ENCODE measurements at regions not wholly inside any gene's neighbourhood (a gene's known extent, or its start where the extent isn't known, plus 50 kb on each side); places are given as distances from the start of the nearest gene placed in this dataset.

GRCh38 chr12:42686514-42687172 lies 97.1 kb upstream of the PRICKLE1 start:
- no peaks in the 10 kb centered on the region for H3K4me1 ChIP-seq
- H3K9me3 ChIP-seq, result no peaks in the 10 kb centered on the region
- H3K36me3 ChIP-seq, result no peaks in the 10 kb centered on the region
- no peak for DNase-seq
- H3K27ac ChIP-seq, result no peak overlapping the region
- WGBS, 2 donors, result 92 to 94% methylated on average over 3 of the region's 3 CpGs
- H3K27me3 ChIP-seq, result no peaks in the 10 kb centered on the region
- intact Hi-C loops (cut with DNase I), result no loop called here
- TF ChIP-seq CTCF (IDR thresholded peaks at IDR 0.05) (no peak), POLR2A (IDR thresholded peaks at IDR 0.05) (no peak)
- H3K4me3 ChIP-seq (replicated peaks in 1 of 3), result no peak overlapping the region

- no peak overlapping the region for H3K4me3 ChIP-seq (replicated peaks in 1 of 3)
- H3K4me1 ChIP-seq, result no peaks in the 10 kb centered on the region
- no peaks in the 10 kb centered on the region for H3K36me3 ChIP-seq
- H3K27me3 ChIP-seq, result no peaks in the 10 kb centered on the region
- WGBS, 2 donors, result 88 to 95% methylated on average over 1 of the region's 1 CpG
- intact Hi-C loops (cut with DNase I), result no loop called here
- no peaks in the 10 kb centered on the region for H3K9me3 ChIP-seq
- TF ChIP-seq CTCF (IDR thresholded peaks at IDR 0.05), result no peak
- no peak for TF ChIP-seq POLR2A (IDR thresholded peaks at IDR 0.05)
- H3K27ac ChIP-seq, result no peak overlapping the region
- no peak for DNase-seq
Observed at GRCh38 chr12:42684802-42685071, 95.2 kb upstream of the PRICKLE1 start.

GRCh38 chr12:42683933-42684801 lies 94.6 kb upstream of the PRICKLE1 start:
- TF ChIP-seq CTCF (IDR thresholded peaks at IDR 0.05), result no peak
- no peak for TF ChIP-seq POLR2A (IDR thresholded peaks at IDR 0.05)
- Histone ChIP-seq H3K4me1 (no peaks in the 10 kb centered on the region), H3K36me3 (no peaks in the 10 kb centered on the region), H3K4me3 (replicated peaks in 1 of 3) (no peak overlapping the region), H3K27ac (no peak overlapping the region), H3K9me3 (no peaks in the 10 kb centered on the region), H3K27me3 (no peaks in the 10 kb centered on the region)
- 40 to 57% methylated on average over 4 of the region's 4 CpGs for WGBS, 2 donors
- intact Hi-C loops (cut with DNase I), result no loop called here
- DNase-seq, result no peak

GRCh38 chr12:42683266-42683665 lies 93.7 kb upstream of the PRICKLE1 start:
- no peaks in the 10 kb centered on the region for H3K27me3 ChIP-seq
- no peak for DNase-seq
- no peak for TF ChIP-seq CTCF (IDR thresholded peaks at IDR 0.05)
- no peak for TF ChIP-seq POLR2A (IDR thresholded peaks at IDR 0.05)
- H3K36me3 ChIP-seq, result no peaks in the 10 kb centered on the region
- no peaks in the 10 kb centered on the region for H3K4me1 ChIP-seq
- intact Hi-C loops (cut with DNase I), result no loop called here
- WGBS, 2 donors, result 68 to 84% methylated on average over 1 of the region's 1 CpG
- H3K9me3 ChIP-seq, result no peaks in the 10 kb centered on the region
- no peak overlapping the region for H3K4me3 ChIP-seq (replicated peaks in 1 of 3)
- H3K27ac ChIP-seq, result no peak overlapping the region

GRCh38 chr12:42679466-42679865 lies 89.9 kb upstream of the PRICKLE1 start:
- H3K4me3 ChIP-seq (replicated peaks in 1 of 3), result no peak overlapping the region
- H3K9me3 ChIP-seq, result no peaks in the 10 kb centered on the region
- no peak overlapping the region for H3K27ac ChIP-seq
- H3K4me1 ChIP-seq, result no peaks in the 10 kb centered on the region
- no peaks in the 10 kb centered on the region for H3K36me3 ChIP-seq
- H3K27me3 ChIP-seq, result no peaks in the 10 kb centered on the region
- intact Hi-C loops (cut with DNase I), result no loop called here
- TF ChIP-seq CTCF (IDR thresholded peaks at IDR 0.05), result no peak
- TF ChIP-seq POLR2A (IDR thresholded peaks at IDR 0.05), result no peak
- 65 to 72% methylated on average over 4 of the region's 4 CpGs for WGBS, 2 donors
- no peak for DNase-seq
